22Rv1 (cell line): ENCODE measurements at regions not wholly inside any gene's neighbourhood (a gene's known extent, or its start where the extent isn't known, plus 50 kb on each side); places are given as distances from the start of the nearest gene placed in this dataset.

Experiments used
- ZFX ChIP-seq: fragments of 450-650 bp; IDR thresholded peaks from 2 replicates; pipeline ENCODE4 v1.6.1; 2017; ENCODE audit warnings: antibody characterized with exemption, borderline replicate concordance
- TF ChIP-seq, protein P1 (sequence below): fragments of 450-650 bp; IDR thresholded peaks from 2 replicates; pipeline ENCODE4 v1.5.1; 2017; ENCODE audit warnings: mild to moderate bottlenecking

DNA sequence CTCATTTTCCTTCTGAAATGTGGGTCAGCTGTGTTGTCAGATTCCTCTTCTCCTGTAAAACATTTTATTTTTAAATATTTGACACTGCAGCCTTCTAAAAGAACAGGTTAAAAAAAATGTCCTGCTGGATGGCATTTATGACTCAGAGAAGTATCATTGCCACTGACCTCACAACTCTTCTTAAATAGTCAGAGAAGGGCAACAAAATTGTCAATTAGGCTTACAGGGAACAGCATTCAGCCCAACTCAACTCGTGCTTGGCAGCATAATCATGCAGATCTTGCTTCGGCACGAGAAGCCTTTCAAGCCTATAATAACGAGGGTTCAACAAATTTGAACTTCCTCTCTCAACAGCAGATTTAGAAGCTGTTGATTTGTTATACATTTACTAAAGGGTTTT, 296.7 kb upstream of the DACH1 start:
- TF ChIP-seq, protein P1, sequence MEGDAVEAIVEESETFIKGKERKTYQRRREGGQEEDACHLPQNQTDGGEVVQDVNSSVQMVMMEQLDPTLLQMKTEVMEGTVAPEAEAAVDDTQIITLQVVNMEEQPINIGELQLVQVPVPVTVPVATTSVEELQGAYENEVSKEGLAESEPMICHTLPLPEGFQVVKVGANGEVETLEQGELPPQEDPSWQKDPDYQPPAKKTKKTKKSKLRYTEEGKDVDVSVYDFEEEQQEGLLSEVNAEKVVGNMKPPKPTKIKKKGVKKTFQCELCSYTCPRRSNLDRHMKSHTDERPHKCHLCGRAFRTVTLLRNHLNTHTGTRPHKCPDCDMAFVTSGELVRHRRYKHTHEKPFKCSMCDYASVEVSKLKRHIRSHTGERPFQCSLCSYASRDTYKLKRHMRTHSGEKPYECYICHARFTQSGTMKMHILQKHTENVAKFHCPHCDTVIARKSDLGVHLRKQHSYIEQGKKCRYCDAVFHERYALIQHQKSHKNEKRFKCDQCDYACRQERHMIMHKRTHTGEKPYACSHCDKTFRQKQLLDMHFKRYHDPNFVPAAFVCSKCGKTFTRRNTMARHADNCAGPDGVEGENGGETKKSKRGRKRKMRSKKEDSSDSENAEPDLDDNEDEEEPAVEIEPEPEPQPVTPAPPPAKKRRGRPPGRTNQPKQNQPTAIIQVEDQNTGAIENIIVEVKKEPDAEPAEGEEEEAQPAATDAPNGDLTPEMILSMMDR: no peak
- no peak for TF ChIP-seq ZFX
